ENCODE measurements at regions not wholly inside any gene's neighbourhood (a gene's known extent, or its start where the extent isn't known, plus 50 kb on each side); places are given as distances from the start of the nearest gene placed in this dataset.
"Not testable (repeated sequence)": the region's sequence is repeated elsewhere in the genome, so short reads cannot be mapped to it uniquely, and the experiment has no call there.

- DNase-seq (ENCODE audit: low spot score), result not testable (repeated sequence)
These were observed 73.8 kb upstream of the FANCC start for GRCh38 chr9:95391271-95391670.

GRCh38 chr9:95389373-95389772, 71.9 kb upstream of the FANCC start:
- no peak for DNase-seq (ENCODE audit: low spot score)

- no peak for DNase-seq (ENCODE audit: low spot score)
These were observed 69.3 kb upstream of the FANCC start for GRCh38 chr9:95386843-95387242.

GRCh38 chr9:95385521-95385920, 68.0 kb upstream of the FANCC start:
- DNase-seq (ENCODE audit: low spot score), result no peak

- DNase-seq (ENCODE audit: low spot score), result peak; percentile 19
These were observed 66.3 kb upstream of the FANCC start for GRCh38 chr9:95383845-95384244.

- DNase-seq (ENCODE audit: low spot score), result peak; percentile 97
These were observed 65.7 kb upstream of the FANCC start for GRCh38 chr9:95383185-95383676.

- DNase-seq (ENCODE audit: low spot score), result peak; percentile 45
These were observed 64.9 kb upstream of the FANCC start for GRCh38 chr9:95382433-95382832.

- peak; percentile 81 for DNase-seq (ENCODE audit: low spot score)
These were observed 63.7 kb upstream of the FANCC start for GRCh38 chr9:95381221-95381620.

GRCh38 chr9:95379630-95380029, 62.1 kb upstream of the FANCC start:
- DNase-seq (ENCODE audit: low spot score), result no peak

- no peak for DNase-seq (ENCODE audit: low spot score)
These were observed 56.4 kb upstream of the FANCC start for GRCh38 chr9:95373782-95374487.

GRCh38 chr9:95373069-95373681, 55.7 kb upstream of the FANCC start:
- peak; percentile 78 for DNase-seq (ENCODE audit: low spot score)

- no peak for DNase-seq (ENCODE audit: low spot score)
These were observed 52.6 kb upstream of the FANCC start for GRCh38 chr9:95370064-95370463.

GRCh38 chr9:95368377-95369160, 51.1 kb upstream of the FANCC start:
- DNase-seq (ENCODE audit: low spot score), result no peak

Measured in A172 (cell line).